Astrocyte of the hippocampus (primary cell): ENCODE measurements at regions not wholly inside any gene's neighbourhood (a gene's known extent, or its start where the extent isn't known, plus 50 kb on each side); places are given as distances from the start of the nearest gene placed in this dataset.

Experiments
- DNase-seq: peaks from one replicate; pipeline ENCODE4 v3.0.0; 2011; ENCODE audit warnings: low read depth, low spot score

- DNase-seq, result no peak
Observed at GRCh38 chr11:69378303-69379141, 84.6 kb downstream of the MYEOV start.

GRCh38 chr11:69380451-69380901, 86.5 kb downstream of the MYEOV start:
- DNase-seq, result no peak

- no peak for DNase-seq
Observed at GRCh38 chr11:69380921-69381581, 87.1 kb downstream of the MYEOV start.

- DNase-seq, result no peak
Observed at GRCh38 chr11:69381681-69382130, 87.8 kb downstream of the MYEOV start.

- DNase-seq, result no peak
Observed at GRCh38 chr11:69382131-69383128, 88.5 kb downstream of the MYEOV start.

GRCh38 chr11:69383372-69384250, 89.7 kb downstream of the MYEOV start:
- DNase-seq, result no peak

GRCh38 chr11:69384251-69385143, 90.5 kb downstream of the MYEOV start:
- no peak for DNase-seq

GRCh38 chr11:69385144-69385820, 91.3 kb downstream of the MYEOV start:
- DNase-seq, result no peak

GRCh38 chr11:69385832-69386427, 92.0 kb downstream of the MYEOV start:
- no peak for DNase-seq

GRCh38 chr11:69386594-69387408, 92.8 kb downstream of the MYEOV start:
- DNase-seq, result no peak

GRCh38 chr11:69387409-69387885, 93.5 kb downstream of the MYEOV start:
- no peak for DNase-seq

GRCh38 chr11:69388210-69388609, 93.3 kb upstream of the LINC01488 start:
- DNase-seq, result no peak

GRCh38 chr11:69388661-69389060, 92.8 kb upstream of the LINC01488 start:
- no peak for DNase-seq

- no peak for DNase-seq
Observed at GRCh38 chr11:69390561-69390960, 90.9 kb upstream of the LINC01488 start.

GRCh38 chr11:69391192-69392103, 90.0 kb upstream of the LINC01488 start:
- DNase-seq, result no peak

- no peak for DNase-seq
Observed at GRCh38 chr11:69392104-69392653, 89.3 kb upstream of the LINC01488 start.
